ENCODE measurements at regions not wholly inside any gene's neighbourhood (a gene's known extent, or its start where the extent isn't known, plus 50 kb on each side); places are given as distances from the start of the nearest gene placed in this dataset.

- TF ChIP-seq GLIS3 (CRISPR knock-in tag; IDR thresholded peaks at IDR 0.05) (no peak), ZNF565 (CRISPR knock-in tag; conservative IDR thresholded peaks at IDR 0.05; ENCODE audit: low read depth) (no peak), POU6F1 (CRISPR knock-in tag; IDR thresholded peaks at IDR 0.05; ENCODE audit: borderline replicate concordance, low read depth) (no peak), CSRNP3 (CRISPR knock-in tag; IDR thresholded peaks at IDR 0.05) (no peak), TCF4 (CRISPR knock-in tag; IDR thresholded peaks at IDR 0.05; ENCODE audit: borderline replicate concordance) (no peak), ARNTL (CRISPR knock-in tag; IDR thresholded peaks at IDR 0.05; ENCODE audit: borderline replicate concordance, low read depth) (no peak), ESRRG (CRISPR knock-in tag; IDR thresholded peaks at IDR 0.05) (no peak), OSR1 (CRISPR knock-in tag; IDR thresholded peaks at IDR 0.05) (no peak), TOX (CRISPR knock-in tag; IDR thresholded peaks at IDR 0.05; ENCODE audit: borderline replicate concordance) (no peak), RARB (CRISPR knock-in tag; IDR thresholded peaks at IDR 0.05) (no peak), SNAI2 (CRISPR knock-in tag; IDR thresholded peaks at IDR 0.05) (no peak), PPARA (CRISPR knock-in tag; IDR thresholded peaks at IDR 0.05; ENCODE audit: borderline replicate concordance) (no peak), ZNF8 (CRISPR knock-in tag; IDR thresholded peaks at IDR 0.05) (no peak), TSHZ2 (CRISPR knock-in tag; IDR thresholded peaks at IDR 0.05) (no peak), ZFP30 (CRISPR knock-in tag; IDR thresholded peaks at IDR 0.05) (no peak), ZC3H10 (CRISPR knock-in tag; IDR thresholded peaks at IDR 0.05) (no peak), BACH2 (CRISPR knock-in tag; IDR thresholded peaks at IDR 0.05; ENCODE audit: borderline replicate concordance) (no peak), ZNF70 (CRISPR knock-in tag; IDR thresholded peaks at IDR 0.05) (no peak)
- TF ChIP-seq, protein P1, sequence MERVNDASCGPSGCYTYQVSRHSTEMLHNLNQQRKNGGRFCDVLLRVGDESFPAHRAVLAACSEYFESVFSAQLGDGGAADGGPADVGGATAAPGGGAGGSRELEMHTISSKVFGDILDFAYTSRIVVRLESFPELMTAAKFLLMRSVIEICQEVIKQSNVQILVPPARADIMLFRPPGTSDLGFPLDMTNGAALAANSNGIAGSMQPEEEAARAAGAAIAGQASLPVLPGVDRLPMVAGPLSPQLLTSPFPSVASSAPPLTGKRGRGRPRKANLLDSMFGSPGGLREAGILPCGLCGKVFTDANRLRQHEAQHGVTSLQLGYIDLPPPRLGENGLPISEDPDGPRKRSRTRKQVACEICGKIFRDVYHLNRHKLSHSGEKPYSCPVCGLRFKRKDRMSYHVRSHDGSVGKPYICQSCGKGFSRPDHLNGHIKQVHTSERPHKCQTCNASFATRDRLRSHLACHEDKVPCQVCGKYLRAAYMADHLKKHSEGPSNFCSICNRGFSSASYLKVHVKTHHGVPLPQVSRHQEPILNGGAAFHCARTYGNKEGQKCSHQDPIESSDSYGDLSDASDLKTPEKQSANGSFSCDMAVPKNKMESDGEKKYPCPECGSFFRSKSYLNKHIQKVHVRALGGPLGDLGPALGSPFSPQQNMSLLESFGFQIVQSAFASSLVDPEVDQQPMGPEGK (CRISPR knock-in tag; IDR thresholded peaks at IDR 0.05; ENCODE audit: borderline replicate concordance) = no peak
- ATAC-seq = no peak
These were observed 136.3 kb upstream of the GRIK2 start for GRCh38 chr6:101257163-101257562.

DNA sequence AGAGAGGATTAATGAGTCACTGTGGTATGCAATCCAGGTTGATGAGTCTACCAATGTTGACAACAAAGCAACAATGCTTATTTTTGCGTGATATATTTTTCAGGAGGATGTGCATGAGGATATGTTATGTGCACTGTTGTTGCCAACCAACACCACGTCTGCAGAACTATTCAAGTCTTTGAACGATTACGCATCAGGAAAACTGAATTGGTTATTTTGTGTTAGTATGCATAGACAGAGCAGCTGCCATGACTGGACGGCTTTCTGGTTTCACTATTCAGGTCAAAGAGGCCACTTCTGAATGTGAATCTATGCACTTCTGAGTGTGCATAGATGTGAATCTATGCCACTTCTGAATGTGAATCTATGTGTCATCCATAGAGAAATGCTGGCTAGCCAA is 134.0 kb upstream of the GRIK2 start:
- TF ChIP-seq ZNF70 (CRISPR knock-in tag; IDR thresholded peaks at IDR 0.05) (no peak), SNAI2 (CRISPR knock-in tag; IDR thresholded peaks at IDR 0.05) (no peak), BACH2 (CRISPR knock-in tag; IDR thresholded peaks at IDR 0.05; ENCODE audit: borderline replicate concordance) (no peak), ZC3H10 (CRISPR knock-in tag; IDR thresholded peaks at IDR 0.05) (no peak), RARB (CRISPR knock-in tag; IDR thresholded peaks at IDR 0.05) (no peak)

GRCh38 chr6:101263596-101263995 is 129.9 kb upstream of the GRIK2 start:
- ATAC-seq = no peak
- TF ChIP-seq RARB (CRISPR knock-in tag; IDR thresholded peaks at IDR 0.05) (no peak), ZC3H10 (CRISPR knock-in tag; IDR thresholded peaks at IDR 0.05) (no peak), ZNF70 (CRISPR knock-in tag; IDR thresholded peaks at IDR 0.05) (no peak), CSDC2 (CRISPR knock-in tag; IDR thresholded peaks at IDR 0.05) (no peak), CREB5 (CRISPR knock-in tag; IDR thresholded peaks at IDR 0.05; ENCODE audit: low read depth) (no peak), ZFP3 (CRISPR knock-in tag; IDR thresholded peaks at IDR 0.05) (no peak)

More for the DNA sequence above, 134.0 kb upstream of the GRIK2 start:
- no peak for ATAC-seq
